ENCODE measurements at regions not wholly inside any gene's neighbourhood (a gene's known extent, or its start where the extent isn't known, plus 50 kb on each side); places are given as distances from the start of the nearest gene placed in this dataset.
"Not testable (repeated sequence)": the region's sequence is repeated elsewhere in the genome, so short reads cannot be mapped to it uniquely, and the experiment has no call there.

GRCh38 chr4:66554826-66555225 lies 884.5 kb upstream of the EPHA5 start:
- Histone ChIP-seq H3K4me3 (replicated peaks; ENCODE audit: insufficient read depth, low read length) (no peak overlapping the region), H3K27me3 (ENCODE audit: insufficient read depth, poor library complexity, severe bottlenecking) (no peaks in the 10 kb centered on the region), H3K27ac (replicated peaks) (no peak overlapping the region)
- DNase-seq (ENCODE audit: low read depth in 1 of 2, low spot score in 1 of 2), result no peak
- TF ChIP-seq, protein P1, sequence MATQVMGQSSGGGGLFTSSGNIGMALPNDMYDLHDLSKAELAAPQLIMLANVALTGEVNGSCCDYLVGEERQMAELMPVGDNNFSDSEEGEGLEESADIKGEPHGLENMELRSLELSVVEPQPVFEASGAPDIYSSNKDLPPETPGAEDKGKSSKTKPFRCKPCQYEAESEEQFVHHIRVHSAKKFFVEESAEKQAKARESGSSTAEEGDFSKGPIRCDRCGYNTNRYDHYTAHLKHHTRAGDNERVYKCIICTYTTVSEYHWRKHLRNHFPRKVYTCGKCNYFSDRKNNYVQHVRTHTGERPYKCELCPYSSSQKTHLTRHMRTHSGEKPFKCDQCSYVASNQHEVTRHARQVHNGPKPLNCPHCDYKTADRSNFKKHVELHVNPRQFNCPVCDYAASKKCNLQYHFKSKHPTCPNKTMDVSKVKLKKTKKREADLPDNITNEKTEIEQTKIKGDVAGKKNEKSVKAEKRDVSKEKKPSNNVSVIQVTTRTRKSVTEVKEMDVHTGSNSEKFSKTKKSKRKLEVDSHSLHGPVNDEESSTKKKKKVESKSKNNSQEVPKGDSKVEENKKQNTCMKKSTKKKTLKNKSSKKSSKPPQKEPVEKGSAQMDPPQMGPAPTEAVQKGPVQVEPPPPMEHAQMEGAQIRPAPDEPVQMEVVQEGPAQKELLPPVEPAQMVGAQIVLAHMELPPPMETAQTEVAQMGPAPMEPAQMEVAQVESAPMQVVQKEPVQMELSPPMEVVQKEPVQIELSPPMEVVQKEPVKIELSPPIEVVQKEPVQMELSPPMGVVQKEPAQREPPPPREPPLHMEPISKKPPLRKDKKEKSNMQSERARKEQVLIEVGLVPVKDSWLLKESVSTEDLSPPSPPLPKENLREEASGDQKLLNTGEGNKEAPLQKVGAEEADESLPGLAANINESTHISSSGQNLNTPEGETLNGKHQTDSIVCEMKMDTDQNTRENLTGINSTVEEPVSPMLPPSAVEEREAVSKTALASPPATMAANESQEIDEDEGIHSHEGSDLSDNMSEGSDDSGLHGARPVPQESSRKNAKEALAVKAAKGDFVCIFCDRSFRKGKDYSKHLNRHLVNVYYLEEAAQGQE (IDR thresholded peaks at IDR 0.05; ENCODE audit: insufficient replicate concordance, low read depth), result no peak
- no peak for TF ChIP-seq CTCF (IDR thresholded peaks at IDR 0.05; ENCODE audit: insufficient read depth, low read length)
- TF ChIP-seq GABPA (IDR thresholded peaks at IDR 0.05; ENCODE audit: low read depth), result no peak
- TF ChIP-seq SPI1 (IDR thresholded peaks at IDR 0.05; ENCODE audit: borderline replicate concordance, low read depth), result no peak

DNA sequence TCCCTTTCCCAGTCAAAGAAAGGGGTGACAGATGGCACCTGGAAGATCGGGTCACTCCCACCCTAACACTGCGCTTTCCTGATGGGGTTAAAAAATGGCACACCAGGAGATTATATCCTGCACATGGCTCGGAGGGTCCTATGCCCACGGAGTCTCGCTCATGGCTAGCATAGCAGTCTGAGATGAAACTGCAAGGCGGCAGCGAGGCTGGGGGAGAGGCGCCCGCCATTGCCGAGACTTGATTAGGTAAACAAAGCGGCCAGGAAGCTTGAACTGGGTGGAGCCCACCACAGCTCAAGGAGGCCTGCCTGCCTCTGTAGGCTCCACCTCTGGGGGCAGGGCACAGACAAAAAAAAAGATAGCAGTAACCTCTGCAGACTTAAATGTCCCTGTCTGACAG lies 875.0 kb upstream of the EPHA5 start:
- DNase-seq (ENCODE audit: low read depth in 1 of 2, low spot score in 1 of 2); H3K27ac ChIP-seq (replicated peaks); H3K27me3 ChIP-seq (ENCODE audit: insufficient read depth, poor library complexity, severe bottlenecking); H3K4me3 ChIP-seq (replicated peaks; ENCODE audit: insufficient read depth, low read length): not testable (repeated sequence)

- TF ChIP-seq GABPA (IDR thresholded peaks at IDR 0.05; ENCODE audit: low read depth) (no peak), SPI1 (IDR thresholded peaks at IDR 0.05; ENCODE audit: borderline replicate concordance, low read depth) (no peak), CTCF (IDR thresholded peaks at IDR 0.05; ENCODE audit: insufficient read depth, low read length) (no peak), POLR2AphosphoS5 (IDR thresholded peaks at IDR 0.05; ENCODE audit: low read depth) (no peak)
- TF ChIP-seq, protein P1 (IDR thresholded peaks at IDR 0.05; ENCODE audit: insufficient replicate concordance, low read depth), result no peak
- H3K27me3 ChIP-seq (ENCODE audit: insufficient read depth, poor library complexity, severe bottlenecking), result no peaks in the 10 kb centered on the region
Measured at GRCh38 chr4:66544281-66544680, 874.0 kb upstream of the EPHA5 start.

DNA sequence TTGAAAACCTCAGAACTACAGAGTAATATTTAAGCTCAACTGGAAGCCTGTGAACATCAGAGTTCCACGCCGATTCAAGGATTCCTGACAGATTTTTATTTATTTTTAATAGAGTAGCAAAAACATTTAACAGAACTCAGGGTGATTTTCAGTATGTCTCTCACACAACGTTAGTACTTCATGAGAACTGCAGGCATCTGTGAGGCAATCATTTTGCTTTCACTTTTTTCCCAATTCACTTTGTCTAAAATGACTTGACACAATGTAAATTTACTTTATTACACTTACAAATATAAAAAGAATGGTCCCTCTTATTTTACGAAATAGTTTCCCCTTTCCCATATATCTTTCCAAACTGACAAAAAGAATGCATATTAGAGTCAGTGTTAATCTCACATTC lies 869.5 kb upstream of the EPHA5 start:
- no peak overlapping the region for H3K4me3 ChIP-seq (replicated peaks; ENCODE audit: insufficient read depth, low read length)
- no peak for DNase-seq (ENCODE audit: low read depth in 1 of 2, low spot score in 1 of 2)
- H3K27ac ChIP-seq (replicated peaks), result no peak overlapping the region
- TF ChIP-seq CTCF (IDR thresholded peaks at IDR 0.05; ENCODE audit: insufficient read depth, low read length) (no peak), POLR2AphosphoS5 (IDR thresholded peaks at IDR 0.05; ENCODE audit: low read depth) (no peak), GABPA (IDR thresholded peaks at IDR 0.05; ENCODE audit: low read depth) (no peak), SPI1 (IDR thresholded peaks at IDR 0.05; ENCODE audit: borderline replicate concordance, low read depth) (no peak)
- TF ChIP-seq, protein P1 (IDR thresholded peaks at IDR 0.05; ENCODE audit: insufficient replicate concordance, low read depth), result no peak
- no peaks in the 10 kb centered on the region for H3K27me3 ChIP-seq (ENCODE audit: insufficient read depth, poor library complexity, severe bottlenecking)

More at GRCh38 chr4:66544281-66544680, 874.0 kb upstream of the EPHA5 start:
- DNase-seq (ENCODE audit: low read depth in 1 of 2, low spot score in 1 of 2), result no peak
- no peak overlapping the region for H3K4me3 ChIP-seq (replicated peaks; ENCODE audit: insufficient read depth, low read length)
- no peak overlapping the region for H3K27ac ChIP-seq (replicated peaks)

Measured in HL-60 (cell line).